K562 (cell line): ENCODE measurements at regions not wholly inside any gene's neighbourhood (a gene's known extent, or its start where the extent isn't known, plus 50 kb on each side); places are given as distances from the start of the nearest gene placed in this dataset.

Source experiments
- ATF1 ChIP-seq, 2 experiments: fragments of 450-650 bp in 1 of 2; IDR thresholded peaks; 2 replicates each; pipeline ENCODE4 v1.6.1; 2016; ENCODE audit warnings: missing compliant biosample characterization in 1 of 2, missing genetic modification characterization in 1 of 2
- CXXC5 ChIP-seq: fragments of 250-450 bp; sonication (Bioruptor Pico); IDR thresholded peaks from 2 replicates; pipeline ENCODE4 v1.8.0; 2022; ENCODE audit warnings: inconsistent platforms, mild to moderate bottlenecking, moderate library complexity
- EZH2 ChIP-seq: IDR thresholded peaks from 2 replicates; pipeline ENCODE4 v1.6.1; 2012; ENCODE audit warnings: low read depth, mild to moderate bottlenecking, inconsistent platforms, low read length, borderline replicate concordance
- GATAD2B ChIP-seq: fragments of 450-650 bp; IDR thresholded peaks from 2 replicates; pipeline ENCODE4 v1.6.1; 2017; ENCODE audit warnings: mild to moderate bottlenecking, borderline replicate concordance
- SPI1 ChIP-seq: IDR thresholded peaks from 2 replicates; pipeline ENCODE4 v1.6.1; 2011; ENCODE audit warnings: low read depth, low read length, control low read depth, borderline replicate concordance
- TGIF2 ChIP-seq: sonication (generic); formaldehyde crosslinking; IDR thresholded peaks from 2 replicates; pipeline ENCODE4 v1.8.1; 2022; ENCODE audit warnings: mild to moderate bottlenecking, missing genetic modification reagents, moderate library complexity
- ZNF175 ChIP-seq: fragments of 200-800 bp; sonication (Bioruptor generic); IDR thresholded peaks from 2 replicates; pipeline ENCODE4 v1.6.1; 2016; ENCODE audit warnings: low read depth, mild to moderate bottlenecking, missing genetic modification characterization, missing compliant biosample characterization
- TF ChIP-seq, protein P1 (sequence below), 3 experiments: IDR thresholded peaks in 2 of 3; conservative IDR thresholded peaks in 1 of 3; 2 replicates each; pipeline ENCODE4 v1.5.1; 2011 to 2012; ENCODE audit warnings: low read length in 3 of 3, mild to moderate bottlenecking in 3 of 3, control low read depth in 2 of 3, improper control_type of control experiment in 1 of 3, inconsistent platforms in 1 of 3, low read depth in 1 of 3, mixed read lengths in 1 of 3, moderate library complexity in 1 of 3; ENCODE audit not compliant: insufficient read depth in 2 of 3
- TF ChIP-seq, protein P2 (sequence below), 2 experiments: fragments of 450-650 bp; IDR thresholded peaks; 2 replicates each; pipeline ENCODE4 v1.6.1; 2016; ENCODE audit warnings: mild to moderate bottlenecking in 2 of 2, borderline replicate concordance in 1 of 2, low read depth in 1 of 2, moderate library complexity in 1 of 2

DNA sequence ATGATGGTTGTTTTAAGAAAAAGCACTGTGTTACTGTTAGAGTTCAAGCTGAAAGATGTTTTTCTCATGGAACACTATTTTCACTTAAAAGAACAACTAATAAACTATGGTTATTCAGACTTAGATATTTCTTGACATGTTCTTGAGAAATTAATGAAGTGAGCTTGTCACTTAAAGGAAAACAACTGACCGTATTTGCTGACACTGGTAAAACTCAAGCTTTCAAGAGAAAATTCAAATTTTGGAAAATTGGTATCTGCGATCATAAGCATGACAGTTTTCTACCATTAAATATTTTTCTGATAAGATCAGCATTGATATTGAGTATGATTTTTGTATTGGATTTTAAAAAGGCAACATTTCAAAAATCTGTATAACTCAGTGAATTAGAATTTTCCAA is 549.5 kb upstream of the ACTRT1 start:
- TF ChIP-seq CXXC5 (CRISPR knock-in tag): no peak
- no peak for TF ChIP-seq EZH2
- TF ChIP-seq ZNF175 (CRISPR knock-in tag): no peak
- no peak for TF ChIP-seq SPI1
- TF ChIP-seq, protein P1, sequence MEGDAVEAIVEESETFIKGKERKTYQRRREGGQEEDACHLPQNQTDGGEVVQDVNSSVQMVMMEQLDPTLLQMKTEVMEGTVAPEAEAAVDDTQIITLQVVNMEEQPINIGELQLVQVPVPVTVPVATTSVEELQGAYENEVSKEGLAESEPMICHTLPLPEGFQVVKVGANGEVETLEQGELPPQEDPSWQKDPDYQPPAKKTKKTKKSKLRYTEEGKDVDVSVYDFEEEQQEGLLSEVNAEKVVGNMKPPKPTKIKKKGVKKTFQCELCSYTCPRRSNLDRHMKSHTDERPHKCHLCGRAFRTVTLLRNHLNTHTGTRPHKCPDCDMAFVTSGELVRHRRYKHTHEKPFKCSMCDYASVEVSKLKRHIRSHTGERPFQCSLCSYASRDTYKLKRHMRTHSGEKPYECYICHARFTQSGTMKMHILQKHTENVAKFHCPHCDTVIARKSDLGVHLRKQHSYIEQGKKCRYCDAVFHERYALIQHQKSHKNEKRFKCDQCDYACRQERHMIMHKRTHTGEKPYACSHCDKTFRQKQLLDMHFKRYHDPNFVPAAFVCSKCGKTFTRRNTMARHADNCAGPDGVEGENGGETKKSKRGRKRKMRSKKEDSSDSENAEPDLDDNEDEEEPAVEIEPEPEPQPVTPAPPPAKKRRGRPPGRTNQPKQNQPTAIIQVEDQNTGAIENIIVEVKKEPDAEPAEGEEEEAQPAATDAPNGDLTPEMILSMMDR (IDR thresholded peaks at IDR 0.05 in 2 of 3, conservative IDR thresholded peaks at IDR 0.05 in 1 of 3; ENCODE audit: insufficient read depth in 2 of 3, low read depth in 1 of 3, low read length in 3 of 3): no peak
- no peak for TF ChIP-seq GATAD2B
- TF ChIP-seq ATF1 (CRISPR knock-in tag; IDR thresholded peaks at IDR 0.05): no peak
- no peak for TF ChIP-seq ATF1 (tag; IDR thresholded peaks at IDR 0.05)
- TF ChIP-seq TGIF2 (CRISPR knock-in tag): no peak
- TF ChIP-seq, protein P2, sequence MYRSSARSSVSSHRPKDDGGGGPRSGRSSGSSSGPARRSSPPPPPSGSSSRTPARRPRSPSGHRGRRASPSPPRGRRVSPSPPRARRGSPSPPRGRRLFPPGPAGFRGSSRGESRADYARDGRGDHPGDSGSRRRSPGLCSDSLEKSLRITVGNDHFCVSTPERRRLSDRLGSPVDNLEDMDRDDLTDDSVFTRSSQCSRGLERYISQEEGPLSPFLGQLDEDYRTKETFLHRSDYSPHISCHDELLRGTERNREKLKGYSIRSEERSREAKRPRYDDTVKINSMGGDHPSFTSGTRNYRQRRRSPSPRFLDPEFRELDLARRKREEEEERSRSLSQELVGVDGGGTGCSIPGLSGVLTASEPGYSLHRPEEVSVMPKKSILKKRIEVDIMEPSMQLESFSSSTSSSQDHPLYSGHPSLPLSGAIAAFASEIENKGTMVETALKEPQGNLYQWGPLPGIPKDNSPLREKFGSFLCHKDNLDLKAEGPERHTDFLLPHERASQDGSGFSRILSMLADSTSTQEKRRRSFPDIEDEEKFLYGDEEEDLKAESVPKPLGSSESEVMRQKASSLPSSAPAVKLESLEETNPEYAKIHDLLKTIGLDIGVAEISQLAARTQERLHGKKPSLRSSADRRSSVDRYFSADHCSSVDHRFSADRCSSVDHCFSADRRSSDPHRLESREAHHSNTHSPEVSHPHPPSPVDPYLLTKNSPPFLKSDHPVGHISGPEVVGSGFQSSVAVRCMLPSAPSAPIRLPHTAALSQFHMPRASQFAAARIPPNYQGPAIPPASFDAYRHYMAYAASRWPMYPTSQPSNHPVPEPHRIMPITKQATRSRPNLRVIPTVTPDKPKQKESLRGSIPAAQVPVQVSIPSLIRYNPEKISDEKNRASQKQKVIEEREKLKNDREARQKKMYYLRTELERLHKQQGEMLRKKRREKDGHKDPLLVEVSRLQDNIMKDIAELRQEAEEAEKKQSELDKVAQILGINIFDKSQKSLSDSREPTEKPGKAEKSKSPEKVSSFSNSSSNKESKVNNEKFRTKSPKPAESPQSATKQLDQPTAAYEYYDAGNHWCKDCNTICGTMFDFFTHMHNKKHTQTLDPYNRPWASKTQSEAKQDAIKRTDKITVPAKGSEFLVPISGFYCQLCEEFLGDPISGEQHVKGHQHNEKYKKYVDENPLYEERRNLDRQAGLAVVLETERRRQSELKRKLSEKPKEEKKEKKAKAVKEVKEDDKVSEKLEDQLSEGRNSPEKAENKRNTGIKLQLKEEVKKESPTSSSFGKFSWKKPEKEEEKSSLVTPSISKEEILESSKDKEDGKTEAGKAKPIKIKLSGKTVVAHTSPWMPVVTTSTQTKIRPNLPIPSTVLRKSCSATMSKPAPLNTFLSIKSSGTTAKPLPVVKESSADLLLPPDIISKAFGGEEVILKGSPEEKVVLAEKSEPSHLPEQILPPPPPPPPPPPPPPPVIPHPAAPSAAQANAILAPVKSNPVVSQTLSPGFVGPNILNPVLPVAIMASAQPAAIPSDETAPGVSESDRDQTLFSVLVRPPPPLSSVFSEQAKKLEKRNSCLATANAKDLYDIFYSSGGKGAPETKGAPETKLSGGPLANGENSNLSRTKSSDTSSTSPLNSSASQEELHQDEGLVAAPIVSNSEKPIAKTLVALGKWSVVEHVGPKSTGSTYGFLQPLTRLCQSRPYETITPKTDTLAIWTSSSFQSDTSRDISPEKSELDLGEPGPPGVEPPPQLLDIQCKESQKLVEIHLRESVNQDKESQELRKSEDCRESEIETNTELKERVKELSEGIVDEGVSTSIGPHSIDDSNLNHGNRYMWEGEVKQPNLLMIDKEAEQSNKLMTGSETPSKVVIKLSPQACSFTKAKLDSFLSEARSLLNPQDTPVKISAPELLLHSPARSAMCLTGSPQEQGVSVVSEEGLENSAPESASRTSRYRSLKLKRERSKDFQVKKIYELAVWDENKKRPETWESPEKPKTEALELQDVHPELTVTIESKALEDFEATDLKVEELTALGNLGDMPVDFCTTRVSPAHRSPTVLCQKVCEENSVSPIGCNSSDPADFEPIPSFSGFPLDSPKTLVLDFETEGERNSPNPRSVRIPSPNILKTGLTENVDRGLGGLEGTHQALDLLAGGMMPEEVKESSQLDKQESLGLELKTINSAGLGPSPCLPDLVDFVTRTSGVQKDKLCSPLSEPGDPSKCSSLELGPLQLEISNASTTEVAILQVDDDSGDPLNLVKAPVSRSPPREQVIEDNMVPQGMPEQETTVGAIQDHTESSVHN (IDR thresholded peaks at IDR 0.05; ENCODE audit: borderline replicate concordance in 1 of 2, low read depth in 1 of 2): no peak
